Testis (tissue), 2 donors: ENCODE measurements at regions not wholly inside any gene's neighbourhood (a gene's known extent, or its start where the extent isn't known, plus 50 kb on each side); places are given as distances from the start of the nearest gene placed in this dataset.

ENCODE experiments used
- POLR2A ChIP-seq: fragments of 450-650 bp; IDR thresholded peaks from one replicate; pipeline ENCODE4 v1.6.1; 2017; ENCODE audit warnings: antibody characterized with exemption, mild to moderate bottlenecking, moderate library complexity
- TF ChIP-seq, protein P1 (sequence below), 3 experiments: fragments of 450-650 bp in 2 of 3; fragments of 200-600 bp in 1 of 3; sonication (generic) in 1 of 3; IDR thresholded peaks; one replicate each; pipeline ENCODE4 v1.5.1; 2016 to 2019; ENCODE audit warnings: antibody characterized with exemption in 3 of 3, mild to moderate bottlenecking in 2 of 3, moderate library complexity in 1 of 3

DNA sequence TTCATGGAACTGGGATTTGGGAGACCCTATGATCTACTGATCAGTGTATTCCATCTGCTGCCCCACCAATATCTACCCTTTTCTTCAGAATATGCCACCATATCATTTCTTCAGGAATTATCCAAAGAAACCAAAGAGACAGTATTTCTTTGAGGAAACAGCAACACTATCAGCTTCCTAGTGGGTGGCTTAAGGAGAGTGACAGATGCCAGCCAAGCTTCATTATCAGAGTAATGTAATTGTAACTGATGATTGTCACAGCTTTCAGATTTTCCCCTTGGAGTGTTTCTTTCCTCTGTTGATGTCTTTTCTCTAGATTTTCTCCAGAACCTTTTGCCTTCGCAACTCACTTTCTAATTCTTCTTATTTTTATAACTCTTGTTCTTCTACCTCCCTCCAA lies 934.4 kb upstream of the LRRN3 start:
- TF ChIP-seq, protein P1, sequence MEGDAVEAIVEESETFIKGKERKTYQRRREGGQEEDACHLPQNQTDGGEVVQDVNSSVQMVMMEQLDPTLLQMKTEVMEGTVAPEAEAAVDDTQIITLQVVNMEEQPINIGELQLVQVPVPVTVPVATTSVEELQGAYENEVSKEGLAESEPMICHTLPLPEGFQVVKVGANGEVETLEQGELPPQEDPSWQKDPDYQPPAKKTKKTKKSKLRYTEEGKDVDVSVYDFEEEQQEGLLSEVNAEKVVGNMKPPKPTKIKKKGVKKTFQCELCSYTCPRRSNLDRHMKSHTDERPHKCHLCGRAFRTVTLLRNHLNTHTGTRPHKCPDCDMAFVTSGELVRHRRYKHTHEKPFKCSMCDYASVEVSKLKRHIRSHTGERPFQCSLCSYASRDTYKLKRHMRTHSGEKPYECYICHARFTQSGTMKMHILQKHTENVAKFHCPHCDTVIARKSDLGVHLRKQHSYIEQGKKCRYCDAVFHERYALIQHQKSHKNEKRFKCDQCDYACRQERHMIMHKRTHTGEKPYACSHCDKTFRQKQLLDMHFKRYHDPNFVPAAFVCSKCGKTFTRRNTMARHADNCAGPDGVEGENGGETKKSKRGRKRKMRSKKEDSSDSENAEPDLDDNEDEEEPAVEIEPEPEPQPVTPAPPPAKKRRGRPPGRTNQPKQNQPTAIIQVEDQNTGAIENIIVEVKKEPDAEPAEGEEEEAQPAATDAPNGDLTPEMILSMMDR (IDR thresholded peaks at IDR 0.05): no peak
- no peak for TF ChIP-seq POLR2A
